Endothelial cell of umbilical vein (primary cell): ENCODE measurements at regions not wholly inside any gene's neighbourhood (a gene's known extent, or its start where the extent isn't known, plus 50 kb on each side); places are given as distances from the start of the nearest gene placed in this dataset.

Experiments used
- BruUV-seq: library from RNA; stranded (reverse); fragments of 400-500 nt; replicated peaks from 2 replicates; lab custom pipeline; 2021; lab: Mats Ljungman, UMichigan
- CTCF ChIA-PET: fragments of 300-600, 350-600 bp; sonication (Branson Sonifier 250); formaldehyde crosslinking; loops from one replicate; lab custom pipeline; 2021; ENCODE audit warnings: antibody characterized with exemption, inconsistent platforms; lab: Charles Lee
- POLR2A ChIA-PET: fragments of 300-600, 350-600 bp; sonication (Branson Sonifier 250); formaldehyde crosslinking; loops from one replicate; lab custom pipeline; 2021; ENCODE audit warnings: antibody characterized with exemption, inconsistent platforms; lab: Charles Lee
- DNase-seq: peaks from one replicate; pipeline ENCODE4 v3.0.0-alpha.2; 2011; ENCODE audit warnings: low read depth, low spot score
- FAIRE-seq: peaks from 2 replicates; lab custom pipeline; 2011; peaks lifted over from hg19 to GRCh38; lab: Jason Lieb, UNC
- H2AFZ ChIP-seq: 2 replicates; pipeline ENCODE4 v1.6.0; 2012; ENCODE audit warnings: low read depth, low read length, control low read depth, inconsistent platforms
- H3K27ac ChIP-seq: 2 replicates; pipeline ENCODE4 v1.5.1; 2011; ENCODE audit warnings: low read depth, mild to moderate bottlenecking, control low read depth, low read length, moderate library complexity; ENCODE audit not compliant: insufficient read depth
- H3K27me3 ChIP-seq, 2 experiments: 2 replicates each; pipeline versions ENCODE4 v1.6.0 to v1.6.1; 2011; ENCODE audit warnings: low read length in 2 of 2, mixed read lengths in 1 of 2; ENCODE audit not compliant: control insufficient read depth in 2 of 2, insufficient read depth in 2 of 2
- H3K36me3 ChIP-seq, 2 experiments: 2 replicates in 1 of 2; 3 replicates in 1 of 2; pipeline ENCODE4 v1.5.1; 2011; ENCODE audit warnings: low read length in 2 of 2, mild to moderate bottlenecking in 1 of 2, moderate library complexity in 1 of 2; ENCODE audit not compliant: control insufficient read depth in 2 of 2, insufficient read depth in 2 of 2; ENCODE audit errors: extremely low read depth in 1 of 2
- H3K4me1 ChIP-seq: 3 replicates; pipeline ENCODE4 v1.5.1; 2011; ENCODE audit warnings: mild to moderate bottlenecking, low read length; ENCODE audit not compliant: control insufficient read depth, insufficient read depth; ENCODE audit errors: extremely low read depth
- H3K4me2 ChIP-seq: 2 replicates; pipeline ENCODE4 v1.6.1; 2011; ENCODE audit warnings: low read length, control low read depth, mixed read lengths; ENCODE audit not compliant: insufficient read depth
- H3K4me3 ChIP-seq, 3 experiments: fragments of 200-600 bp in 1 of 3; sonication (generic), shearing (Covaris generic) in 1 of 3; replicated peaks in 1 of 3; 2 replicates each; pipeline ENCODE4 v1.5.1; 2011 to 2016; ENCODE audit warnings: control low read depth in 3 of 3, low read length in 3 of 3, mild to moderate bottlenecking in 2 of 3, inconsistent platforms in 1 of 3, low read depth in 1 of 3, moderate library complexity in 1 of 3; ENCODE audit not compliant: insufficient read depth in 1 of 3
- H3K79me2 ChIP-seq: 2 replicates; pipeline ENCODE4 v1.6.0; 2012; ENCODE audit warnings: low read length, inconsistent platforms; ENCODE audit not compliant: control insufficient read depth, insufficient read depth
- H3K9ac ChIP-seq: replicated peaks from 2 replicates; pipeline ENCODE3; 2011; ENCODE audit warnings: low read length, control low read depth; ENCODE audit not compliant: insufficient read depth; ENCODE audit errors: extremely low read depth
- H3K9me1 ChIP-seq: replicated peaks from 3 replicates; pipeline ENCODE4 v1.6.0; 2011; ENCODE audit warnings: mild to moderate bottlenecking, low read length; ENCODE audit not compliant: control insufficient read depth, insufficient read depth; ENCODE audit errors: extremely low read depth
- H3K9me3 ChIP-seq: replicated peaks from 2 replicates; pipeline ENCODE4 v1.5.1; 2012; ENCODE audit warnings: low read length, inconsistent platforms; ENCODE audit not compliant: control insufficient read depth, insufficient read depth
- H4K20me1 ChIP-seq: replicated peaks from 2 replicates; pipeline ENCODE3; 2011; ENCODE audit warnings: mild to moderate bottlenecking, low read length; ENCODE audit not compliant: control insufficient read depth, insufficient read depth; ENCODE audit errors: extremely low read depth
- EZH2 ChIP-seq: IDR thresholded peaks from 2 replicates; pipeline ENCODE4 v1.6.1; 2012; ENCODE audit warnings: borderline replicate concordance, low read depth, mild to moderate bottlenecking, moderate library complexity, low read length, inconsistent platforms; ENCODE audit not compliant: severe bottlenecking
- FOS ChIP-seq: IDR thresholded peaks from 2 replicates; pipeline ENCODE4 v1.6.1; 2011; ENCODE audit warnings: mild to moderate bottlenecking, low read length, moderate library complexity, borderline replicate concordance; ENCODE audit not compliant: insufficient read depth
- GATA2 ChIP-seq: IDR thresholded peaks from 2 replicates; pipeline ENCODE4 v1.7.0; 2011; ENCODE audit warnings: low read depth, mild to moderate bottlenecking, moderate library complexity, mixed read lengths, low read length; ENCODE audit not compliant: insufficient read length, insufficient read depth
- JUN ChIP-seq: IDR thresholded peaks from 2 replicates; pipeline ENCODE4 v1.6.1; 2011; ENCODE audit warnings: borderline replicate concordance, low read depth; ENCODE audit not compliant: insufficient read length, insufficient read depth
- MYC ChIP-seq: IDR thresholded peaks from one replicate; pipeline ENCODE4 v1.6.1; 2011; ENCODE audit warnings: mild to moderate bottlenecking, low read depth, low read length
- POLR2A ChIP-seq: IDR thresholded peaks from 2 replicates; pipeline ENCODE4 v1.6.1; 2012; ENCODE audit warnings: low read depth, mild to moderate bottlenecking, control low read depth, low read length
- POLR2AphosphoS5 ChIP-seq: IDR thresholded peaks from 2 replicates; pipeline ENCODE4 v1.6.1; 2012; ENCODE audit warnings: low read depth, mild to moderate bottlenecking, control low read depth, low read length, moderate library complexity; ENCODE audit not compliant: insufficient read depth
- dilution Hi-C: fragments of 300-500 bp; cut with MboI; formaldehyde crosslinking; loops from one replicate; pipeline ENCODE4 v1.15.0; 2019; ENCODE audit warnings: low sequenced_read_pairs; ENCODE audit not compliant: extremely low pct_ligation_motif_present
- intact Hi-C: fragments of 100-400 bp; cut with micrococcal nuclease; formaldehyde crosslinking; loops from one replicate; pipeline ENCODE4 v1.10.0; 2022
- TF ChIP-seq, protein P1 (sequence below), 2 donors: IDR thresholded peaks; 1 replicate in 1 of 2; 2 replicates in 1 of 2; pipeline ENCODE4 v1.5.1; 2011; ENCODE audit warnings: low read length in 2 of 2, mild to moderate bottlenecking in 2 of 2, moderate library complexity in 2 of 2, control low read depth in 1 of 2, inconsistent platforms in 1 of 2, low read depth in 1 of 2; ENCODE audit not compliant: insufficient read depth in 1 of 2; ENCODE audit errors: extremely low read depth in 1 of 2
- TF ChIP-seq, protein P2 (sequence below): IDR thresholded peaks from 2 replicates; pipeline ENCODE4 v1.6.1; 2011; ENCODE audit not compliant: insufficient read depth, insufficient read length

DNA sequence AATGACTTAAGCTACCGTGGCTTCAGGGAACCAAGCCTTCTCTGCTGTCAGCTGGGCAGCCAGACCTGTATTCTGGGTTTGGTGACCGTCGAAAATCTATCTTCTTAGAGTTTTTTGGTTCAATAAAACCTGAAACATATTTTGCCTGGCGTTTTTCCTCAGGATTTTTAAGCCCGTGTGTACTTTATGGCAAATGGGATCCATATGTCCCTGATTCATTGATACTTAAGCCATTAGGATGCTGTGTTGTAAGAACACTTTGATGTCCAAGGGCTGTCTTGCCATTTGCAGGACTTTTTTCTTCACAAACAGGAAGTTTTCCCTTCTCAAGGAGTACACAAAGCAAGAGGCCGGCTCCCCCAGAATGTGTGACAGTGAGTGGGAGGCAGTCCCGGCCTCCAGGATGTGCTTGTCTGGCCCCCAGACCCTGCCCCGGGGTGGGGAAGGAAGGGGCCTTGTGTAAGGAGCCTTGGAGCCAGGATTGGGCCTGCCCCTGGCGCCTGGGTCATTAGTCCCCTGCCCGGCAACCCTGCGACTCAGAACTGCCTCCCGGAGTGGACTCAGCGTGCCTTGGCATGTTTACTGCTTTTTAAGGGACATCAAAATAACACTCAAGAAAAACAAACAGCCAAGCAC lies 83.4 kb upstream of the SMIM23 start:
- H2AFZ ChIP-seq, result no peak overlapping the region
- TF ChIP-seq POLR2A (no peak), FOS (no peak), POLR2AphosphoS5 (no peak), EZH2 (no peak), GATA2 (no peak), MYC (no peak), JUN (no peak)
- TF ChIP-seq, protein P1, sequence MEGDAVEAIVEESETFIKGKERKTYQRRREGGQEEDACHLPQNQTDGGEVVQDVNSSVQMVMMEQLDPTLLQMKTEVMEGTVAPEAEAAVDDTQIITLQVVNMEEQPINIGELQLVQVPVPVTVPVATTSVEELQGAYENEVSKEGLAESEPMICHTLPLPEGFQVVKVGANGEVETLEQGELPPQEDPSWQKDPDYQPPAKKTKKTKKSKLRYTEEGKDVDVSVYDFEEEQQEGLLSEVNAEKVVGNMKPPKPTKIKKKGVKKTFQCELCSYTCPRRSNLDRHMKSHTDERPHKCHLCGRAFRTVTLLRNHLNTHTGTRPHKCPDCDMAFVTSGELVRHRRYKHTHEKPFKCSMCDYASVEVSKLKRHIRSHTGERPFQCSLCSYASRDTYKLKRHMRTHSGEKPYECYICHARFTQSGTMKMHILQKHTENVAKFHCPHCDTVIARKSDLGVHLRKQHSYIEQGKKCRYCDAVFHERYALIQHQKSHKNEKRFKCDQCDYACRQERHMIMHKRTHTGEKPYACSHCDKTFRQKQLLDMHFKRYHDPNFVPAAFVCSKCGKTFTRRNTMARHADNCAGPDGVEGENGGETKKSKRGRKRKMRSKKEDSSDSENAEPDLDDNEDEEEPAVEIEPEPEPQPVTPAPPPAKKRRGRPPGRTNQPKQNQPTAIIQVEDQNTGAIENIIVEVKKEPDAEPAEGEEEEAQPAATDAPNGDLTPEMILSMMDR (IDR thresholded peaks at IDR 0.05; ENCODE audit: extremely low read depth in 1 of 2, insufficient read depth in 1 of 2, low read depth in 1 of 2, low read length in 2 of 2), result no peak
- TF ChIP-seq, protein P2, sequence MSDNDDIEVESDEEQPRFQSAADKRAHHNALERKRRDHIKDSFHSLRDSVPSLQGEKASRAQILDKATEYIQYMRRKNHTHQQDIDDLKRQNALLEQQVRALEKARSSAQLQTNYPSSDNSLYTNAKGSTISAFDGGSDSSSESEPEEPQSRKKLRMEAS, result no peak
- H3K4me2 ChIP-seq, result no peak overlapping the region
- no peaks in the 10 kb centered on the region for H4K20me1 ChIP-seq
- no peaks in the 10 kb centered on the region for H3K9me1 ChIP-seq
- DNase-seq (no peak), FAIRE-seq (no peak)
- intact Hi-C loops (no loop called here), dilution Hi-C loops (no loop called here)
- H3K79me2 ChIP-seq, result no peaks in the 10 kb centered on the region
- H3K9me3 ChIP-seq, result no peaks in the 10 kb centered on the region
- BruUV-seq, result no TSS peak
- ChIA-PET CTCF (no interaction called here), POLR2A (no interaction called here)
- H3K27ac ChIP-seq, result no peak overlapping the region
- no peaks in the 10 kb centered on the region for H3K36me3 ChIP-seq
- no peak overlapping the region for H3K4me3 ChIP-seq
- H3K9ac ChIP-seq, result no peak overlapping the region
- H3K4me1 ChIP-seq, result no peaks in the 10 kb centered on the region
- peaks cover 4% of the 10 kb centered on the region in 2 experiments for H3K27me3 ChIP-seq
